GM18867 (cell line): ENCODE measurements at regions not wholly inside any gene's neighbourhood (a gene's known extent, or its start where the extent isn't known, plus 50 kb on each side); places are given as distances from the start of the nearest gene placed in this dataset.
"Not testable (repeated sequence)": the region's sequence is repeated elsewhere in the genome, so short reads cannot be mapped to it uniquely, and the experiment has no call there.

Experiments used
- ATAC-seq: cut with Tn5 transposase; IDR thresholded peaks from one replicate; pipeline ENCODE4 v1.9.1; 2021; ENCODE audit warnings: mild to moderate bottlenecking, moderate library complexity; ENCODE audit not compliant: unreplicated experiment

- no peak for ATAC-seq
Observed at GRCh38 chr21:25170681-25171080, 436.6 kb downstream of the MRPL39 start.

- no peak for ATAC-seq
Observed at GRCh38 chr21:25169370-25169769, 437.9 kb downstream of the MRPL39 start.

DNA sequence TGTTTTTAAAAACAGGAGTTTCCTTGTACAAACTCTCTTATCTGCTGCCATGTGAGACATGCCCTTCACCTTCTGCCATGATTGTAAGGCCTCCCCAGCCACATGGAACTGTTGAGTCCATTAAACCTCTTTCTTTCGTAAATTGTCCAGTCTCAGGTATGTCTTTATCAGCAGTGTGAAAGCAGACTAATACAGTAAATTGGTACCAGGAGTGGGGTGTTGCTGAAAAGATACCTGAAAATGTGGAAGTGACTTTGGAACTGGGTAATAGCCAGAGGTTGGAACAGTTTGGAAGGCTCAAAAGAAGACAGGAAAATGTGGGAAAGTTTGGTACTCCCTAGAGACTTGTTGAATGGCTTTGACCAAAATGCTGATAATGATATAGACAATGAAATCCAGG, 440.4 kb downstream of the MRPL39 start:
- not testable (repeated sequence) for ATAC-seq

- ATAC-seq = no peak
Observed at GRCh38 chr21:25161571-25161970, 445.7 kb downstream of the MRPL39 start.

- not testable (repeated sequence) for ATAC-seq
Observed at GRCh38 chr21:25155020-25155419, 452.3 kb downstream of the MRPL39 start.

DNA sequence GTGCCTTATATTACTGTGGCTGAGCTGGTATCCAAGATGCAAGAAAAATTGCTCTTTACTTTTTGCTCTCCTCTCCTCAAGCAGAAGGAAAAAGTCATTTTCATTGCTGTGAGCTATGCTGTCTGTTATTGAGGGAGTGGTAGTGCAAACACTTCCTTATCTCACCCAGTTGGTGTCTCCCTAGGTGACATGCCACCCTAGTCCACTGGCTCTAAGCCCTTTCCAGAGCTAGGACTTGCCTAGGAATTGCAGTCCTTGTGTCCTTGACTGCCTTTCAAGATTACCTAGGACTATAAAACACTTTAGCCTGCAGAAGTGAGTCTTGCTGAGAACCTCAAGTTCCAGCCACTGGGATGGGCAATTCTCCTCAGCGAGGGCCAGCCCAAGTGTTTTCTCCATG, 458.3 kb downstream of the MRPL39 start:
- ATAC-seq = no peak

- no peak for ATAC-seq
Observed at GRCh38 chr21:25139414-25139813, 467.9 kb downstream of the MRPL39 start.

GRCh38 chr21:25133939-25134338, 473.3 kb downstream of the MRPL39 start:
- no peak for ATAC-seq

DNA sequence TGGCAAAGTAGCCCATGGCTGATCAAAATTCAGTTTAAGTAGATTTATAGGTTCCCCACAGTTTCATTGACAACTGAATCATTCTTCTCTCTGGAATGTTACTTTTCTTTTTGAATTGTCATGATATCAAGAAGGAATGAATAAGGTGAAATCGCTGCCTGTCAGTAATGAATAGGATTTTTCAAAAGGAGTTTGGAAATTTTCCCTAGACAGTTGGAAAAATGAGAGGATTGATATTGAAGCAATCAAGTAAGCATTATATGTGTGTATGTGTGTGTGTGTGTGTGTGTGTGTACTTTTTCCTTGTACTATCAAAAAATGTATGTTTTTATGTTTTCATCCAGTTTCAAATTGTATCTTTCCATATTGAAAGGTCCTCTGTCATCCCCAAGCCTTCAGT, 479.5 kb downstream of the MRPL39 start:
- no peak for ATAC-seq

GRCh38 chr21:25127007-25127406, 480.3 kb downstream of the MRPL39 start:
- ATAC-seq = no peak

DNA sequence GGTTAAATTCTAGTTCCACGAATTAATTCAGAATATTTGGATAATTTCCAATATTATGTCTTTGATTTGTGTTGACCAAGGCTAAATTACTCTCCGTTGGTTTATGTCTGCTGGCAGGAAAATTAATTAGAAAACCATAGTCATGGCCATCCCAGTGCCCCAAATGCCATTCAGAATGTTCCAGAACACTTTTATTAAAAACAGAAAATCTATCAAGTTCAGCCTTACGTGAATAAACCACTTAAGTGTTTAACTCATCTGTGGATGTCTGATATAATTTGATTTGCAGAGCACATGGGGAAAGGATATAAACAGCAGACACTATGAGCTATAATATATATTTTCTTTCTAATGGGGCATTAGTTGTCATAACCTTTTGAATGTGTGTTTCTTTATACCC, 480.7 kb downstream of the MRPL39 start:
- no peak for ATAC-seq

GRCh38 chr21:25118648-25119047, 488.6 kb downstream of the MRPL39 start:
- ATAC-seq = no peak

DNA sequence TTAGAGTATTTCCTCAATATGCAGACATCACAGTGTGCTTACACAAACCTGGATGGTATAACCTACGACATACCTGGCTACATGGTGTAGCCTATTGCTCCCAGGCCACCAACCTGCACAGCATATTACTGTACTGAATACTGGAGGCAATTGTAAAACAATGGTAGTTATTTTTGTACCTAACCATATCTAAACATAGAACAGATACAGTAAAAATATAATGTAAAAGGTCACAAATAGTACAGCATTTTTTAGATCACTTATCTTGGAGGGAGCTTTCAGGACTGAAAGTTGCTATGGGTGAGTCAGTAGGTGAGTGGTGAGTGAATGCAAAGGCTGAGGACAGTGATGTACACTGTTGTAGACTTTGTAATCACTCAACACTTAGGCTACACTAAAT, 492.3 kb downstream of the MRPL39 start:
- ATAC-seq = peak; percentile 91

GRCh38 chr21:25107708-25108107, 499.6 kb downstream of the MRPL39 start:
- no peak for ATAC-seq

- no peak for ATAC-seq
Observed at GRCh38 chr21:25103500-25104207, 503.6 kb downstream of the MRPL39 start.

DNA sequence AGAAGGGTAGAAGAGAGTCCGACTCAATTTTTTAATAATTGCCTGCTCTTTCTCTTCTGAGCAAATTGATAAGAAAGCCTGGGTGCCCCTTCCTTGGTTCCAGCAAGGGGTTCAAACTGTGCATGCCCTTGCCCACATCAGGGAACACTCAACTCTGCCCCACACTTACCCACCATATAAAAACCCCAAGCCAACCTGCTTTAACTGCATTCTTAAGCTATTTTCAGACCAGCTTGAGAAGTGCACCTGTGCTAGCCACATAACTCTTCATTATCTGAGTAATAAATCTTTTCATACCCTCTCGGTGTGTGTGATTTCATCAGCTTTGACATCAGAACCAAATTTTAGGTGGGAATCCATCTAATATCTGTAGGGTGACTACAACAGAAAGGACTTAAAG, 509.6 kb downstream of the MRPL39 start:
- ATAC-seq = no peak

GRCh38 chr21:25094695-25095094, 512.6 kb downstream of the MRPL39 start:
- ATAC-seq = no peak

DNA sequence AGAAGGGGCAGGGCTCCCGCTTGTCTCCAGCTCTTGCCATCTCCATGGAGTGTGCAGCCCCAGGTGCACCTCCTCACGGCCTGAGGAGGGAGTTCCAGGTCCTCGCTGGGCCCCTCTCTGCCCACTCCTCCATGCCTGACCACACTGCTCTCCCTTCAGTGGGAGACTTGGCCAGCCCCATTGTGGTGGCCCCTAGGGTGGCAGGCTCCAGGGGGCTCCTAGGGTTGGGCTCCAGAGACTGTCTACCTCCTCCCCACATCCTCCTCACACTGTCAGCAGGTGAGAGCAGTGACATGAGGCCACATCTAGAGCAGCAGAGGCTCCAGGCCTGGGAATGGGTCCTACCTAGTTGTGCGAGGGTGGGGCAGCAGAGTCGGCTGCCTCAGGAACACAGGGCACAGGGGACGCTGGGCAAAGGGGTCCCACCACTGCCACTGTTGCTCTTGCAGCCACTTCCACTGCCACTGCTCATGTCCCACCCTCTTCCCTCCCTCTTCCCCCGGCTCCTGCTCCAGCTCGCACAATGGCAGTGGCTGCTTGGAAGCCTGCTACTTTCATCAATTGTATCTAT, 514.8 kb downstream of the MRPL39 start:
- no peak for ATAC-seq

GRCh38 chr21:25081096-25081495, 526.2 kb downstream of the MRPL39 start:
- ATAC-seq = no peak

GRCh38 chr21:25080661-25081060, 526.6 kb downstream of the MRPL39 start:
- ATAC-seq = no peak

DNA sequence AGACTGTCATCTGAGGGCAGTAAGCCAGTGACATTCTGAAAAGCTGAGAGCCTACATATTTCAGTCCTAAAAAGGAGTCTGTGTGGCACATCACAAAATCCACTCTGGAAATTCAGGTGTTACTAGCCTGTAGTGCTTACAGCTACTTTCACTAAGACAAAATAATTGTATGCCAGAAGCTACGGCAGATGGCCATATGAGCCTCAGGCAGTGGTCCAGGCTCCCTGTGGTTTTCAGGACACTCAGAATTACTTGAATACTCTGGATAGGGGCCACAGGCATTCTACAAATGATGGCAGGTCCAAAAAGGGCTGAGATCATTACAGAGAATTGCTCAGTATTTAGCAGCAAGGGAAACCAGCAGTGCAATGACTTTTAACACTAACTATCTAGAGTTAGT, 527.1 kb downstream of the MRPL39 start:
- ATAC-seq = no peak

DNA sequence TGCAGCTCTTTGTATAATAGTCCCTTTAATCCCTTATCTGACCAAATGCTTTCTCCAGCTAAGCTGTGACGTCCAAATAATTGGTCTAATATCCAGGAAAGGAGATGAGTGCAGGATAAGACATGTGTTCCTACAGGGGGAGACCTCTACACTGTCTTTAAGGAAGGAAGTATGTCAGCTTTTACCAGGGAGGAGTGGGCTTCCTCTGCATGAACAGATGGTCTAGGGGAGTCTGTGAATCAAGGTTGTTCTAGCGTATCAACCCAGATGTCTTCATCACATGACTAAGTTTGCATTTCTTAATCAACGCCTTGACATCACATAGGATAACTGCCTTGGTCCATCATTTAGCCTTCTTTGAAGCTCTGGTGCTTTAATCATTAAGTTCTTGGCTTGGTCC, 528.2 kb downstream of the MRPL39 start:
- no peak for ATAC-seq

DNA sequence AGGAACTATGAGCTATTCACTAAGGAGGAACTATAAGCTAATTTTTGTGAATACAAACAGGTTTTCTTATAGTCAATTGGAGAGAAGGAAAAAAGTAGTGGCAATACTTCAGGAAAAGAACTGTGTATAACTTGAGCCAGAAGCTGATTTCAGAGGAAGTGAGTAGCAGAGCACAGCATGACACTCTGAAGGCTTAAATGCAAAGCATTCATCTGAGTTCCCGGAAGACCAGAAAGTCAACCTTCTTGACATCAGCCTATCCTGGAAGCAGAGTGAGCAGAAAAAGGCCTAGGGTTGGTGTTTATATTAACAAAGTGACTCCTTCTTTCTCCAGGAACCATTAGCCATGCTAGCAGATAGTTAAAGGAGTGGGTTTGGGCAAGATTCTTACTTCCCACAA, 545.2 kb downstream of the MRPL39 start:
- peak; percentile 88 for ATAC-seq
